C4-2B (cell line): ENCODE measurements at regions not wholly inside any gene's neighbourhood (a gene's known extent, or its start where the extent isn't known, plus 50 kb on each side); places are given as distances from the start of the nearest gene placed in this dataset.

Experiments used
- CTCF ChIP-seq: fragments of 450-650 bp; conservative IDR thresholded peaks from 2 replicates; pipeline ENCODE4 v1.5.1; 2017; ENCODE audit warnings: mild to moderate bottlenecking
- ZFX ChIP-seq: fragments of 450-650 bp; IDR thresholded peaks from 2 replicates; pipeline ENCODE4 v1.6.1; 2017

DNA sequence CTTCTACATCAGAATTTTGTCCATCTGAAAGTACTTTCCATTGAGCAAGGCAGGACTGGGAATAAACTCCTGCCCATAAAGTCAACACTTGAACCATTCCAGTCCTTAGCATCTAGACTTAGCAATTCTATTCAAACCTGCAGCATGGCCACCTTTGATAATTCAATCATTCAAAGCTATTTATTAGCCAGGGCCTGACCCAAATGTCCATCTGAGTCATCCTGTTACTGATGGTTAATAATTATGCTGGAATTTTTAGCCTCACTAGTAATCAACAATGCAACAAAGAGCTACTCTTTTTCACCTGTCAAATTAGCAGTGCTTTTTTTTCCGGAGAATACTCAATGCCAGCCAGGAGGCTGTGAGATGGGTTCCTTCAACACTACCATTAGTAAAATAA is 72.7 kb upstream of the SNRK start:
- TF ChIP-seq CTCF = no peak
- no peak for TF ChIP-seq ZFX
